ENCODE measurements at regions not wholly inside any gene's neighbourhood (a gene's known extent, or its start where the extent isn't known, plus 50 kb on each side); places are given as distances from the start of the nearest gene placed in this dataset.
A peak's percentile ranks its signal among the peaks of the same experiment; 100 is the strongest.

- DNase-seq (ENCODE audit: low spot score), result no peak
Measured at GRCh38 chr13:33519561-33520467, 234.3 kb upstream of the STARD13 start.

- DNase-seq (ENCODE audit: low spot score), result no peak
Measured at GRCh38 chr13:33520468-33520839, 234.9 kb upstream of the STARD13 start.

- no peak for DNase-seq (ENCODE audit: low spot score)
Measured at GRCh38 chr13:33524086-33524485, 238.5 kb upstream of the STARD13 start.

GRCh38 chr13:33525763-33526162 is 240.2 kb upstream of the STARD13 start:
- no peak for DNase-seq (ENCODE audit: low spot score)

- peak; percentile 36 for DNase-seq (ENCODE audit: low spot score)
Measured at GRCh38 chr13:33526718-33527117, 241.2 kb upstream of the STARD13 start.

DNA sequence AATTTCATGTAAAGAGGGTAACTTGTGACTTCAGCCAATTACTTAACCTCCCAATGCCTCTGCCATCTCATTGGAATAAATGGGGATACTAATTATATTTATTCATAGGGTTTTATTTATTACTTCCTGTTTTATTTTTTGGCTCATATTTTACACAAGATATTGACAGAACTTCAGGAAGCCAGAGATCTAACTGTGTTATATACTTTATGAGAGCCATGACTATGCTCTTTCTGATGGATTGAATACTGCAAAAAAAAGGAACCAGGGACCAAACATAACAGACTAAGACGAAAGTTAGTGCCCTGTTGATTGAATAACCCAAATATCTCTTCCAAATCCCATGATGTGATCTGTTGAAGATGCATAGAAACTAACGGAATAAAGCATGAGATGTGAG is 243.3 kb upstream of the STARD13 start:
- DNase-seq (ENCODE audit: low spot score), result no peak

DNA sequence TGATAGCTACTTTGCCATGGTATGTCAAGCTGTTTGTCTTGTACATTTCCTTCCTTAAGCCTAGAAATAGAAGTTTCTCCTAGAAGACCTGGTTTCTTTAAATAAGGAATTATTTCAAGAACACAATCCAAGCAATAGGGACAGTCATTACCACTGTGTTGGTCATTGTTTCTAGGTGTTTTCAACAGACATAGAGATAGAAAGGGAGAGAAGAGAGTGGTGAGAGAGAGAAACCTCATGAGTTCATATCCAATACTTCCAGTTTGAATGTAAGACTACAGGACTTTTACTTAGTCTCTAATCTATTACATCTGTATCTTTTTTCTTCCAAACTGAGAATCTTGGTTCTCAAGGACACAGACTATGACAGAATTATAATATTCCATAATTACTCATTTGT is 245.9 kb upstream of the STARD13 start:
- DNase-seq (ENCODE audit: low spot score), result no peak

DNA sequence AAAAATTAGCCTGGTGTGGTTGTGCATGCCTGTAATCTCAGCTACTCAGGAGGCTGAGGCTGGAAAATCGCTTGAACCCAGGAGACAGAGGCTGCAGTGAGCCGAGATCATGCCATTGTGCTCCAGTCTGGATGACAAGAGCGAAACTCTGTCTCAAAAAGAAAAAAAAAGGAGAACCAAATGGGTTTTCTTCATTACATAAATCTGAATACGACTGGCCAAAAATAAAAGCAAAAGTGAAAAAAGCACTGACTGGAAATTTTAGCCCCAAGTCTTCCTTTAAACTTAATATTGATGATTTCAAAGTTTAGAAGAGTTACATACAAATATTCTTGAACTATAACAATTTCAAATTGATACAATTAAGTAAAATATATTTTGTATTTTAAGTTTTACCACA is 249.5 kb upstream of the STARD13 start:
- DNase-seq (ENCODE audit: low spot score), result no peak

GRCh38 chr13:33536601-33537000 is 251.0 kb upstream of the STARD13 start:
- no peak for DNase-seq (ENCODE audit: low spot score)

DNA sequence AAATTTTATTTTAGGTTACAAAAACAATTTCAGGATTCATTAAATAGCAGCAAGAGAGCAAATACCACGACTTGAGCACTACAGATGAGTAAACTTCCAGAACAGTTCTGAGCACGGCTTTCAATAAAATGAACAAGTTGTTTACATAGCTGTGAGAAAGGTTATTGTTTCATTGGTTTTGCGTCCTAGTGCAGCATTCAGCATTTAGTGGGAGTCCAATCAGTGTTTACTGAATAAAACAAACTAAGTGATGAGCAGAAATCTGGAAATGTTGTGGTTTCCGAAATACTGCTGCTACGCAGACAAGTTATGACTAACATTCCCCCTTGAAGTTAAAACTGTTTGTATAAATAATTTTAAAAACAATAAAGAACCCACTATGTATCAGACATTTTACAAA is 251.5 kb upstream of the STARD13 start:
- no peak for DNase-seq (ENCODE audit: low spot score)

DNA sequence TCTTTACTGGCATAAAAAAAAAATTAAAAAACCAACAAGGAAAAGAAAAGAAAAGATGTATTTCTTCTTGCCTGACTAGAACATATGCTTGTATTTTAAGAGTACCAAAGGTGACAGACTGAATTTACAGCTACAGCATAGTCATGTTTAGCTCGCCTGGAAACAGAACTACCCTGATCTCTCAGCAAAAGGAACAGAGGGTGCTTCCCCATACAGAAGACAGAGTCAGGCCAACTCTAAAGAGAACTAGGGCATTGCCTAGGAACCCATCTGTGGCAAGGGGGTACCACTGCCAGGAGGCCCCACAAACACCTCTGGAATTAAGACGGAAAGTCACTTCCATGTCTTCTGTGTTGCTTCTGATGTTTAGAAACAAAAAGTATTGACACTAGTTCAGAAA is 252.1 kb upstream of the STARD13 start:
- DNase-seq (ENCODE audit: low spot score), result no peak

GRCh38 chr13:33541456-33541855 is 255.9 kb upstream of the STARD13 start:
- DNase-seq (ENCODE audit: low spot score), result peak; percentile 12

GRCh38 chr13:33541962-33542308 is 256.4 kb upstream of the STARD13 start:
- DNase-seq (ENCODE audit: low spot score), result no peak

DNA sequence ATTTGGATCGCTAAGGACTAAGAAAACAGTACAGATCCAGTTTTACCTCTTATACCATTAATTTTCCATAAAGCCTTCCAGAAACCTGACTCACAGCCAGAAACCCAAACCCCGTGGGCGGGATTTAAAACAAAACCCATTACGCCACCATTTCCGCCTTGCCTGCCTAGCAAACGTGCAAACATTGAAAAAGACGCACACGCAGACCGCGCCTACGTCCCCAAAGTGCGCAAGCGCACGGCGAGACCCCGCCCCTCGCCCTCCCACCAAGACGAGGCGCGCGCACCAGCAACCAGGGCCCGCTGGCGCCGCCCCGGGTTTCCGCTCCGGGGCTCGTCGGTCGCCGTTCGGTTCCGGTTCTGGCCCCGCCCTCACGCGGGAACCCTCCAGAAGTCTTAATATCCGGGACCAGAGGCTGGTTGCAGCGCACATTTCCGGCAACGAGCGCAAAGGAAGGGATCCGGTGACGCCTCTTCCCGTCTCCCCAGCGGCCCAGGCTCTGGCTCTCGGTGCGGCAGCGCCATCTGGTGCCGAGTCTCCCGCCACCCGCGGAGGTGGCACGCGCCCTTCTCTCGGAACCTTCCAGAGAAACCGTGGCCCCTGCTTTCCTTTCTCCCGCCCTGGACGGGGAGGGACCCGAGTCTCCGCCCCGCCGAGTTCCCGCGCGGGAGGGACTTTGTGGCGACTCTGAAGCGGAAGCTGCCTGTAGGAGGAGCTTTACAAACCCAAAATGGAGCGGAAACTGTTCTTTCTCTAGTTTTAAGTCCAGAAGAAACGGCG is 256.9 kb upstream of the STARD13 start:
- peak; percentile 98 for DNase-seq (ENCODE audit: low spot score)

DNA sequence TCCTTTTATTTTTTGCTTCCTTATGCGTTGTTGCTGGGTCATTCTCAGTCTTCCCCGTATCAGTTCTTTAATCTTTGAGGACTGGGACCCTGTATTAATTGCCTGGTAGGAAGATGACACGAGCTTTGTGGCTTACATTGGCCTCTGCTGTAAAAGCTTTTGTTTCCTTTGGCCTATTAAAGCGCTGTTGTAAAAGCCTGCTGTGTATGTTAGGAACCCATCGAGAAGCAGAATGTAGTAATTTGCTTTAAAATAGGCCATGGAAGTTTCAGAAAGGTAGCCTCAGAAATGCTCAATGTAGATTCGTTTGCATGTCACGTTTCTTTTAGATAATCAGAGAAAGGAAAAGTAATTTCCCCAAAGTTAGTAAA is 257.5 kb upstream of the STARD13 start:
- DNase-seq (ENCODE audit: low spot score), result no peak

DNA sequence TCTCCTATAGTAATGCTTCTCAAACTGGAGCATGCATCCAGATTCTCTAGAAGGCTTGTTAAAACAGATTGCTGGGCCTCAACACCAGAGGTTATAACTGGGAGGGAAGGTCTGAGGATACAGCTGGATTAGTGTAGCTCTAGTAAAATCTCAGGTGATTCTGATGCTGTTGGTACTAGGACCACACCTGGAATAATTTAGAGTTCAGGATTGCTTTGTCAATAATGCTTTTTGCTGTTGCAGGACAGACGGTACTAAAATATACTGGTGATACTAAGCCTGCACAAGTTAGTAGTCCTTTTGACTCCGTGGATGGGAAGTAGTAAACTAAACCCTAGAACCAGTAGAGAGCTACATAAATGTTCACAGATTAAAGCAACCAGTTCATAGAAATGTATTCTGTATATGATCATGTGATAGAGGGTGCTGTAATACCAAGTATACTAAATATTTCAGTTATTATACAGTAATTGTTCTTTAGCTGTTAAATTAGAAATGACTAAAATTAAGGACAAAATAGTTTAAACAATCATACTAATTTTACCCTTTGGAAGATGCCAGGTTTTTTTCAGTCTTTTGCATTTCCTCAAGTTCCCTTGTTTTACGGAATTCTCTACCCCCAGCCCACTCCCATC is 258.2 kb upstream of the STARD13 start:
- peak; percentile 58 for DNase-seq (ENCODE audit: low spot score)

GRCh38 chr13:33544308-33544707 is 258.8 kb upstream of the STARD13 start:
- peak; percentile 17 for DNase-seq (ENCODE audit: low spot score)

DNA sequence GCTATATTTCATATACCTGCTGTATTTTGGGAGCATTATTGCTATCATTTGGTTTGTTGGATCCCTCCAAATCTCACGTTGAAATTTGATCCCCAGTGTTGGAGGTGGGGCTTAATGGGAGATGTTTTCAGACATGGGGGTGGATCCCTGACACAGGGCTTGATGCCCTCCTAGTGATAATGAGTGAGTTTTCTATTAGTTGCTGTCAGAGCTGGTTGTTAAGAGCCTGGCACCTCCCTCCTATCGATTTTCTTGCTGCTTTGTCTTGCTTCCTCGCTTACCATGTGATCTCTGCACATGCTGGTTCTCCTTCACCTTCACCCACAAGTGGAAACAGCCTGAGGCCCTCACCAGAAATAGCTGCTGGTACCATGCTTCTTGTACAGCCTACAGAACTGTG is 259.9 kb upstream of the STARD13 start:
- DNase-seq (ENCODE audit: low spot score), result no peak

DNA sequence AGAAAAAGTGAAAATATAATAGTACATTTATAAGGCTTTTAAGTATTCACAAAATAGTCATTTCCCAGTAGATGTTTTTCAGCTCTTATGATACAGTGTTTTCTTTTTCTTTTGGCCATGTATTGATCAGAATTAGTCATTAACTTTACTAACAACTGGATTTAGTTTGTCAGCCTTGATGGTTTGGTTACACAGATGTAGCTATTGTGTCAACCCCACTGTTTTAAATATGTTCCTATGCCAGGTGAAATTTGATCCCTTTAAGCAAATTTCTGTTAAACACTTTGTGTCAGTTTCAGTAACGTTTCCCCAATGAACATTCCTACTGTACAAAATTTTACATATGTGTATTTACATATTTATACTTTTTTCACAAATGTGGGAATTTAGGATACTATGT is 261.5 kb upstream of the STARD13 start:
- no peak for DNase-seq (ENCODE audit: low spot score)

DNA sequence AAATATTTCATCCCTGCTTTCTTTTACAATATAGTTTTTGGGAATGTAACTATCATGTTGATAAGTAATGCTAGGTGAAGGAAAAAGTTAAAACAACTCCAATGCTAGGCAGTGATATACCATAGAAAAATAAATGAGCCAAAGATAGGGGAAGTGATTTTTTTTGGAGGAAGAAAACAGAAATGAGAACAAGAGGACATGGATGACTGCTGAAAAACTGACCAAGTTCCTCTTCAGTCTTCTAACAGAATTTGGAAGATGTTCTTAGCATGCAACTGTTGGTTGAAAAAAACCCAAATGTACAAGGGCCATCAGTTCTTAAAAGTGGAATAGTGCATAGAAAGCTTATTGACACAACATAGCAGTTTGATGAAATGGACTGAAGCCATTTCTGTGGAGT is 262.5 kb upstream of the STARD13 start:
- DNase-seq (ENCODE audit: low spot score), result peak; percentile 27

GRCh38 chr13:33550276-33550675 is 264.7 kb upstream of the STARD13 start:
- DNase-seq (ENCODE audit: low spot score), result no peak

DNA sequence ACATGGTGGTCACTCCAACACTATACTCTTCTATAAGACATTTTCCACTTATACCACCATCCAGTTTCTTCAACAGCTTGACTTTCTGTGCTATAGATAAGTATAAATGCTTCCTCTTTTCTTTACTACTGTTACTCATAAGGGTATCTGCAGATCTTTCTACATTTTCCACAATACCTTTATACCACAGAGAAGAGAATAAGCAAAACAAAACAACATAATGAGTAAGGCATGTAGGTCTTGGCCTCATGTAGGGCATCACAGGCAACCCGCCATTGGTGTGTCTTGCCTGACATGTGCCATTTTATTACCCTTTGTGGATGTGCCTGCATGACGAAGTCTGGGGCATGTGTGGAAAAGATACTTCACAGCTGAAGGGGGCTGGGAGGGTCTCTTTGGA is 265.3 kb upstream of the STARD13 start:
- no peak for DNase-seq (ENCODE audit: low spot score)

Data from NAMALWA (cell line).